ENCODE measurements at regions not wholly inside any gene's neighbourhood (a gene's known extent, or its start where the extent isn't known, plus 50 kb on each side); places are given as distances from the start of the nearest gene placed in this dataset.

GRCh38 chr3:3577823-3578222 is 221.4 kb upstream of the LRRN1 start:
- no peak overlapping the region for H3K4me3 Mint-ChIP-seq
- no peak overlapping the region for H3K27ac ChIP-seq (ENCODE audit: low read length in 2 of 2)
- no peaks in the 10 kb centered on the region for H3K79me2 ChIP-seq (ENCODE audit: control insufficient read depth, insufficient read depth, low read length)
- no peak overlapping the region for H3K4me3 ChIP-seq (ENCODE audit: control extremely low read depth in 1 of 5, extremely low read depth in 1 of 5, insufficient read depth in 1 of 5, low read depth in 2 of 5, low read length in 4 of 5)
- WGBS (ENCODE audit: insufficient coverage), result 95% methylated on average over 13 of the region's 13 CpGs
- H3K27ac Mint-ChIP-seq, result no peak overlapping the region
- ChIA-PET CTCF (interaction anchor here (1.2 kb wide), 1 partner anchor 12 kb away, joined by 3 read pairs; no protein-coding TSS in a partner anchor), POLR2A (no interaction called here)
- no peaks in the 10 kb centered on the region for H3K36me3 ChIP-seq (replicated peaks in 1 of 2; ENCODE audit: control extremely low read depth in 1 of 2, control insufficient read depth in 1 of 2, extremely low read depth in 1 of 2, insufficient read depth in 2 of 2, low read length in 1 of 2)
- peaks cover 3% of the 10 kb centered on the region for H3K27me3 Mint-ChIP-seq
- H3K9me3 Mint-ChIP-seq (ENCODE audit: insufficient read depth), result no peaks in the 10 kb centered on the region
- H3K4me1 ChIP-seq (ENCODE audit: control insufficient read depth in 2 of 2, insufficient read depth in 2 of 2, low read length in 2 of 2), result no peaks in the 10 kb centered on the region
- ATAC-seq (ENCODE audit: low read depth) (no peak), DNase-seq (no peak)
- H4K20me1 ChIP-seq (ENCODE audit: control insufficient read depth, insufficient read depth, low read length, poor library complexity, severe bottlenecking), result no peaks in the 10 kb centered on the region
- H3K27me3 ChIP-seq (replicated peaks in 1 of 4; ENCODE audit: control extremely low read depth in 1 of 4, control insufficient read depth in 3 of 4, insufficient read depth in 4 of 4, low read length in 3 of 4), result no peaks in the 10 kb centered on the region
- no peak overlapping the region for H3K9ac ChIP-seq (ENCODE audit: low read length)
- no peak overlapping the region for H3K4me2 ChIP-seq (replicated peaks; ENCODE audit: low read depth, low read length, poor library complexity, severe bottlenecking)
- no peaks in the 10 kb centered on the region for H3K4me1 Mint-ChIP-seq
- intact Hi-C loops (cut with micrococcal nuclease), result no loop called here
- H2AFZ ChIP-seq (ENCODE audit: insufficient read depth, low read depth, low read length, poor library complexity, severe bottlenecking), result no peak overlapping the region
- TF ChIP-seq CTCF (IDR thresholded peaks at IDR 0.05) (no peak), EZH2 (IDR thresholded peaks at IDR 0.05; ENCODE audit: borderline replicate concordance, insufficient read depth, low read depth, low read length, poor library complexity, severe bottlenecking) (no peak)
- H3K9me3 ChIP-seq (ENCODE audit: control extremely low read depth in 1 of 3, control insufficient read depth in 2 of 3, insufficient read depth in 1 of 3, low read length in 2 of 3), result no peaks in the 10 kb centered on the region

GRCh38 chr3:3573341-3573740 is 225.9 kb upstream of the LRRN1 start:
- Histone ChIP-seq H3K79me2 (ENCODE audit: control insufficient read depth, insufficient read depth, low read length) (no peaks in the 10 kb centered on the region), H3K4me2 (replicated peaks; ENCODE audit: low read depth, low read length, poor library complexity, severe bottlenecking) (no peak overlapping the region), H3K4me3 (ENCODE audit: control extremely low read depth in 1 of 5, extremely low read depth in 1 of 5, insufficient read depth in 1 of 5, low read depth in 2 of 5, low read length in 4 of 5) (no peak overlapping the region), H3K9ac (ENCODE audit: low read length) (no peak overlapping the region), H3K27ac (ENCODE audit: low read length in 2 of 2) (no peak overlapping the region), H2AFZ (ENCODE audit: insufficient read depth, low read depth, low read length, poor library complexity, severe bottlenecking) (no peak overlapping the region), H3K27me3 (replicated peaks in 1 of 4; ENCODE audit: control extremely low read depth in 1 of 4, control insufficient read depth in 3 of 4, insufficient read depth in 4 of 4, low read length in 3 of 4) (no peaks in the 10 kb centered on the region), H3K36me3 (replicated peaks in 1 of 2; ENCODE audit: control extremely low read depth in 1 of 2, control insufficient read depth in 1 of 2, extremely low read depth in 1 of 2, insufficient read depth in 2 of 2, low read length in 1 of 2) (no peaks in the 10 kb centered on the region), H3K4me1 (ENCODE audit: control insufficient read depth in 2 of 2, insufficient read depth in 2 of 2, low read length in 2 of 2) (no peaks in the 10 kb centered on the region), H4K20me1 (ENCODE audit: control insufficient read depth, insufficient read depth, low read length, poor library complexity, severe bottlenecking) (no peaks in the 10 kb centered on the region), H3K9me3 (ENCODE audit: control extremely low read depth in 1 of 3, control insufficient read depth in 2 of 3, insufficient read depth in 1 of 3, low read length in 2 of 3) (no peaks in the 10 kb centered on the region)
- DNase-seq (no peak), ATAC-seq (ENCODE audit: low read depth) (no peak)
- TF ChIP-seq CTCF (IDR thresholded peaks at IDR 0.05) (no peak), EZH2 (IDR thresholded peaks at IDR 0.05; ENCODE audit: borderline replicate concordance, insufficient read depth, low read depth, low read length, poor library complexity, severe bottlenecking) (no peak)
- no peak overlapping the region for H3K4me3 Mint-ChIP-seq
- intact Hi-C loops (cut with micrococcal nuclease), result no loop called here
- H3K27ac Mint-ChIP-seq, result no peak overlapping the region
- H3K4me1 Mint-ChIP-seq, result no peaks in the 10 kb centered on the region
- ChIA-PET POLR2A (no interaction called here), CTCF (no interaction called here)
- WGBS (ENCODE audit: insufficient coverage), result no CpG with 5 or more reads among the region's 1 CpG
- peaks cover 3% of the 10 kb centered on the region for H3K27me3 Mint-ChIP-seq
- no peaks in the 10 kb centered on the region for H3K9me3 Mint-ChIP-seq (ENCODE audit: insufficient read depth)

All from B cell (primary cell).